Pancreas (tissue), 10 donors: ENCODE measurements at regions not wholly inside any gene's neighbourhood (a gene's known extent, or its start where the extent isn't known, plus 50 kb on each side); places are given as distances from the start of the nearest gene placed in this dataset.

ENCODE experiments used
- ATAC-seq, 4 donors: fragments of 200-7000 bp; cut with Tn5 transposase; one replicate each; pipeline versions ENCODE4 v1.8.0 to v1.9.1; 2020; ENCODE audit warnings: mild to moderate bottlenecking in 4 of 4, moderate library complexity in 4 of 4
- DNase-seq, 6 donors: peaks; one replicate each; pipeline ENCODE4 v3.0.0-alpha.2; 2020
- FAIRE-seq: peaks from 2 replicates; lab custom pipeline; 2012; peaks lifted over from hg19 to GRCh38; lab: Jason Lieb, UNC
- H3K27ac ChIP-seq, 4 donors: fragments of 200-600 bp; sonication (generic); 1 replicate in 3 of 4; 2 replicates in 1 of 4; pipeline versions ENCODE4 v1.5.0 to v1.8.0; 2020
- H3K27me3 ChIP-seq, 4 donors: fragments of 200-600 bp; one replicate each; pipeline ENCODE4 v1.8.0; 2021
- H3K36me3 ChIP-seq, 3 donors: fragments of 200-600 bp; sonication (generic) in 1 of 3; one replicate each; pipeline versions ENCODE4 v1.5.0 to v1.8.0; 2020 to 2021
- H3K4me1 ChIP-seq, 3 donors: fragments of 200-600 bp; one replicate each; pipeline ENCODE4 v1.8.0; 2021
- H3K4me3 ChIP-seq, 4 donors: fragments of 200-600 bp; sonication (generic) in 2 of 4; one replicate each; pipeline versions ENCODE4 v1.5.0 to v1.8.0; 2020 to 2021
- H3K9me3 ChIP-seq, 4 donors: fragments of 200-600 bp; one replicate each; pipeline ENCODE4 v1.8.0; 2021
- CTCF ChIP-seq, 4 donors: fragments of 200-600 bp; sonication (generic) in 3 of 4; IDR thresholded peaks; one replicate each; pipeline versions ENCODE4 v1.5.0 to v1.8.0; 2021; ENCODE audit warnings: antibody characterized with exemption in 4 of 4
- WGBS, 2 donors: extraction: QIAGEN DNeasy Blood & Tissue Kit; methylation state at CpG; one replicate each; pipeline ENCODE4 v1.1.7; 2013; 5-methylcytosine and 5-hydroxymethylcytosine counted together
- intact Hi-C, 3 donors: fragments of 100-400 bp; cut with DNase I; formaldehyde crosslinking; loops; one replicate each; pipeline versions ENCODE4 v1.11.1 to v1.14.2; 2022
- donor health status: healthy with polysubstance abuse.
- donor health status: DM: no; HTN: no; CAD: no; lungs with moderate emphysema.
- donor health status: DM: no; HTN: no; CAD: no.
- donor health status: control.
- donor health status: control.
- donor health status: Bipolar disorder and iron deficiency.
- donor health status: DM: yes; HTN: yes; CAD: no.
- donor health status: DM: no; HTN: no; CAD: no.
- donor health status: DM: no; HTN: no; CAD: no.
- donor health status: DM: yes; HTN: yes; CAD: no.

GRCh38 chr5:58231041-58231440 is 228.8 kb downstream of the PLK2 start:
- TF ChIP-seq CTCF (IDR thresholded peaks at IDR 0.05), result no peak
- H3K4me1 ChIP-seq, result no peaks in the 10 kb centered on the region
- no peaks in the 10 kb centered on the region for H3K9me3 ChIP-seq
- ATAC-seq (no peak), DNase-seq (no peak), FAIRE-seq (no peak)
- H3K27me3 ChIP-seq, result no peaks in the 10 kb centered on the region
- H3K36me3 ChIP-seq, result no peaks in the 10 kb centered on the region
- intact Hi-C loops, result no loop called here
- WGBS, 2 donors, result 26 to 47% methylated on average over 1 of the region's 1 CpG
- no peak overlapping the region for H3K4me3 ChIP-seq
- H3K27ac ChIP-seq, result no peak overlapping the region

DNA sequence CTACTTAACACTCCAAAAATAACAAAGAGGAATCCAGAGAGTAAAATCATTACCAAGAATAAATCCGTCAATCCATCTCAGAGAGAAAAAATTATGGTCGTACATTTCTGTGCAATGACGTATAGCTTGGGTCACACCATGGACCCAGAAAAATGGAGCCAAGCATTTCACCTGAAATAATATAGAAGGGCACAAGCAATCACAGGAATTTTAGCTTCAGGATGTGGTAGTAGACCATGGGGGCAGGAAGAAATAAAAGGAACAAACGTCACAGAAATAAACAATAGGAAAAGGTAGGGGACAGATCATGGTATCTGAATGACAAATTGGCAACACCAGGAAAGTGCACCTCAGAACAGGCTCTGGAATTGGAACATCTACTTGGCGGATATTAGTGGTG is 231.0 kb downstream of the PLK2 start:
- no peak overlapping the region for H3K4me3 ChIP-seq
- DNase-seq (no peak), ATAC-seq (no peak), FAIRE-seq (no peak)
- H3K9me3 ChIP-seq, result no peaks in the 10 kb centered on the region
- TF ChIP-seq CTCF (IDR thresholded peaks at IDR 0.05), result no peak
- no peaks in the 10 kb centered on the region for H3K27me3 ChIP-seq
- no peaks in the 10 kb centered on the region for H3K4me1 ChIP-seq
- no peak overlapping the region for H3K27ac ChIP-seq
- WGBS, 2 donors, result 79 to 85% methylated on average over 5 of the region's 5 CpGs
- H3K36me3 ChIP-seq, result no peaks in the 10 kb centered on the region
- intact Hi-C loops, result no loop called here

GRCh38 chr5:58227858-58228257 is 232.0 kb downstream of the PLK2 start:
- intact Hi-C loops, result no loop called here
- Histone ChIP-seq H3K9me3 (no peaks in the 10 kb centered on the region), H3K27me3 (no peaks in the 10 kb centered on the region), H3K4me1 (no peaks in the 10 kb centered on the region), H3K4me3 (no peak overlapping the region), H3K36me3 (no peaks in the 10 kb centered on the region), H3K27ac (no peak overlapping the region)
- FAIRE-seq (no peak), DNase-seq (no peak), ATAC-seq (no peak)
- WGBS, 2 donors, result 74 to 77% methylated on average over 3 of the region's 3 CpGs
- no peak for TF ChIP-seq CTCF (IDR thresholded peaks at IDR 0.05)

DNA sequence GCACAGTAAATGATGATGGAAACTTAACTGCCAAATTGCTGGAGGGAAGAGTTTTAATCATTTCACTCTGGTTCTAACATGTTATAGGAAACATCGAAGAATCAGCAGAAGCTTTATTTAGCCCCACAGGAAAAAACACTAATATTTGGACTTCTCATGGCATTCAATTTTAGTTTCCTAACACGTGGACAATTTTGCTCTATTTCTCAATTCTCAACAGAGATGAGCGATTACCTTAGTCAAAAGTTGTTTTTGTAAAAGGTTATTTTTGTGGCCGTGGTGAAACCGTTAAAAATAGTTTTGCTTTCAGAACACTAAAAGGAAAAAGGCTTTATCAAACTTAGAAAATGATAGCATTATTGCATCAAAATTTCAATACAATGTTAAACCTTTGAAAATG is 235.2 kb downstream of the PLK2 start:
- Histone ChIP-seq H3K36me3 (no peaks in the 10 kb centered on the region), H3K9me3 (no peaks in the 10 kb centered on the region), H3K4me1 (no peaks in the 10 kb centered on the region), H3K27me3 (no peaks in the 10 kb centered on the region), H3K27ac (no peak overlapping the region), H3K4me3 (no peak overlapping the region)
- intact Hi-C loops, result no loop called here
- no peak for DNase-seq
- no peak for ATAC-seq
- no peak for FAIRE-seq
- WGBS, 2 donors, result 80 to 85% methylated on average over 5 of the region's 5 CpGs
- no peak for TF ChIP-seq CTCF (IDR thresholded peaks at IDR 0.05)

GRCh38 chr5:58224221-58224620 is 235.7 kb downstream of the PLK2 start:
- DNase-seq (no peak), ATAC-seq (no peak), FAIRE-seq (no peak)
- 83 to 87% methylated on average over 4 of the region's 4 CpGs for WGBS, 2 donors
- Histone ChIP-seq H3K9me3 (no peaks in the 10 kb centered on the region), H3K27ac (no peak overlapping the region), H3K4me3 (no peak overlapping the region), H3K4me1 (no peaks in the 10 kb centered on the region), H3K36me3 (no peaks in the 10 kb centered on the region), H3K27me3 (no peaks in the 10 kb centered on the region)
- intact Hi-C loops, result no loop called here
- TF ChIP-seq CTCF (IDR thresholded peaks at IDR 0.05), result no peak
